Psoas muscle (tissue), 7 donors: ENCODE measurements at regions not wholly inside any gene's neighbourhood (a gene's known extent, or its start where the extent isn't known, plus 50 kb on each side); places are given as distances from the start of the nearest gene placed in this dataset.

Experiments
- ATAC-seq, 4 donors: fragments of 200-7000 bp; cut with Tn5 transposase; one replicate each; pipeline ENCODE4 v1.9.1; 2020; ENCODE audit warnings: moderate library complexity in 3 of 4, mild to moderate bottlenecking in 2 of 4
- DNase-seq, 2 donors: peaks; one replicate each; pipeline ENCODE4 v3.0.0-alpha.2; 2020
- H3K27ac ChIP-seq: fragments of 200-600 bp; one replicate; pipeline ENCODE4 v1.8.0; 2022
- H3K27me3 ChIP-seq, 3 donors: fragments of 200-600 bp in 1 of 3; one replicate each; pipeline versions ENCODE4 v1.6.1 to v1.8.0; 2013 to 2022; ENCODE audit warnings: low read length in 2 of 3, mild to moderate bottlenecking in 2 of 3, moderate library complexity in 1 of 3; ENCODE audit not compliant: insufficient read depth in 3 of 3
- H3K36me3 ChIP-seq, 2 donors: fragments of 200-600 bp in 1 of 2; one replicate each; pipeline versions ENCODE4 v1.6.1 to v1.8.0; 2013 to 2022; ENCODE audit warnings: low read depth in 1 of 2, mild to moderate bottlenecking in 1 of 2, moderate library complexity in 1 of 2; ENCODE audit not compliant: insufficient read depth in 1 of 2
- H3K4me1 ChIP-seq: fragments of 200-600 bp; one replicate; pipeline ENCODE4 v1.8.0; 2022
- H3K4me3 ChIP-seq: fragments of 200-600 bp; one replicate; pipeline ENCODE4 v1.8.0; 2022; ENCODE audit warnings: mild to moderate bottlenecking
- H3K9me3 ChIP-seq: fragments of 200-600 bp; one replicate; pipeline ENCODE4 v1.8.0; 2022
- WGBS, 3 donors: extraction: QIAGEN DNeasy Blood & Tissue Kit; methylation state at CpG; one replicate each; pipeline versions ENCODE4 v1.1.6 to v1.1.7; 2013; 5-methylcytosine and 5-hydroxymethylcytosine counted together
- intact Hi-C, 2 donors: fragments of 100-400 bp; cut with DNase I; formaldehyde crosslinking; loops; one replicate each; pipeline versions ENCODE4 v1.11.0 to v1.14.2; 2022
- TF ChIP-seq, protein P1 (sequence below): fragments of 200-600 bp; IDR thresholded peaks from one replicate; pipeline ENCODE4 v1.8.0; 2022; ENCODE audit warnings: antibody characterized with exemption
- donor health status: healthy with polysubstance abuse.
- donor health status: DM: no; HTN: no; CAD: no; lungs with moderate emphysema.
- donor health status: Bipolar disorder and iron deficiency.
- donor health status: healthy.
- donor health status: DM: yes; HTN: yes; CAD: no.
- donor health status: DM: no; HTN: no; CAD: no.
- donor health status: DM: yes; HTN: yes; CAD: no.

DNA sequence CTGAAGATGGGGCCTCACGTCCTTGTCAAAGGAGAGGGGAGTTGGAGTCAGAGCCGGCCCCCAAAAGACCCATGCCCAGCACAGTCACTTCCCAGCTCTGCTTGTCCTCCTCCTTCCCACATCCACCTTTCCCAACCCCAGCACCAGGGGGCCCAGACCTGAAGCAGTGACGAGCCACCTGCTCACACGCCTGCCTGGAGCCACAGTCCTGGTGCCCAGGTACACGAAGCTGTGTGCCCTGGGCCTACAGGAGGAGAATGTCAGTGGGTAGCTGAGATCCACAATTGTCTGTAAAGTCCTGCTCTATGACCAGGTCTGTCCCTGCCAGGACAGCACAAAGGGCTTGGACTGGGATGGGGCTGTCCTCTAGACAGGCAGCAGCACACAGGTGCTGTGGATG lies 126.8 kb upstream of the PZP start:
- Histone ChIP-seq H3K27me3 (no peaks in the 10 kb centered on the region), H3K36me3 (no peaks in the 10 kb centered on the region), H3K27ac (no peak overlapping the region), H3K4me3 (no peak overlapping the region), H3K4me1 (no peaks in the 10 kb centered on the region), H3K9me3 (no peaks in the 10 kb centered on the region)
- ATAC-seq (no peak), DNase-seq (no peak)
- TF ChIP-seq, protein P1, sequence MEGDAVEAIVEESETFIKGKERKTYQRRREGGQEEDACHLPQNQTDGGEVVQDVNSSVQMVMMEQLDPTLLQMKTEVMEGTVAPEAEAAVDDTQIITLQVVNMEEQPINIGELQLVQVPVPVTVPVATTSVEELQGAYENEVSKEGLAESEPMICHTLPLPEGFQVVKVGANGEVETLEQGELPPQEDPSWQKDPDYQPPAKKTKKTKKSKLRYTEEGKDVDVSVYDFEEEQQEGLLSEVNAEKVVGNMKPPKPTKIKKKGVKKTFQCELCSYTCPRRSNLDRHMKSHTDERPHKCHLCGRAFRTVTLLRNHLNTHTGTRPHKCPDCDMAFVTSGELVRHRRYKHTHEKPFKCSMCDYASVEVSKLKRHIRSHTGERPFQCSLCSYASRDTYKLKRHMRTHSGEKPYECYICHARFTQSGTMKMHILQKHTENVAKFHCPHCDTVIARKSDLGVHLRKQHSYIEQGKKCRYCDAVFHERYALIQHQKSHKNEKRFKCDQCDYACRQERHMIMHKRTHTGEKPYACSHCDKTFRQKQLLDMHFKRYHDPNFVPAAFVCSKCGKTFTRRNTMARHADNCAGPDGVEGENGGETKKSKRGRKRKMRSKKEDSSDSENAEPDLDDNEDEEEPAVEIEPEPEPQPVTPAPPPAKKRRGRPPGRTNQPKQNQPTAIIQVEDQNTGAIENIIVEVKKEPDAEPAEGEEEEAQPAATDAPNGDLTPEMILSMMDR = no peak
- intact Hi-C loops = no loop called here
- 81 to 97% (median 90%) methylated on average over 4 to 5 of the region's 5 CpGs for WGBS, 3 donors

DNA sequence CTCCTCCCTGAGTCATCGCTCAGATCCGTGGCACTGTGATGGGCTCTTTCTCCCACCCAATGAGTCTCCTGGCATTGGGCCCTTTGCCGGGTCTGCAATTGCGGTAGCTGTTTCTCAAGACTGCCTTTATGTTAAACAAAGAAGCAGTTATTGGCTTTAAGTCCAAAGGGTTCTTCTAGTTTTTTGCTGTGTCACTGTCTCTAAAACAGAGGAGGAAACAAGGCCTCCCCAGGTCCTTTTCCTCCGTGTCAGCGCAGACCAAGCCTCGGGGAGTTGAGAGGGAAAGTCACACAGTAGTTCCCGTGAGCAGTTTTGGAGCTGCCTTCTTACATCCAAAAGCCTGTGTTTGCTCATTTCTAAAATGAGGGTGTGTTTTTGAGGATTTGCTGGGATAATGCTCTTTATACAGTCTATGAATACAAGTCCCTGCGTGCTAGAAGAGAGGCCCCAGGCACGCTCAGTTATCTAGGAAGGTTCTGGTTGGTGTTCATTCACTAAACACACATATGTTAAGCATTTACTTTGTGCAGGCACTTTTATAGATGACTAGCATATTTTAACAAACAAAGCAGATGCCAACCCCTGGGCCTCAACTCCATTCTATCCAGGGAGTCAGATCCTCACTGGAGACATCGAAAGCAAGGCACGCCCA lies 126.0 kb upstream of the PZP start:
- TF ChIP-seq, protein P1 = no peak
- no peaks in the 10 kb centered on the region for H3K27me3 ChIP-seq
- H3K9me3 ChIP-seq = no peaks in the 10 kb centered on the region
- ATAC-seq = no peak
- H3K27ac ChIP-seq = no peak overlapping the region
- no peaks in the 10 kb centered on the region for H3K4me1 ChIP-seq
- no peaks in the 10 kb centered on the region for H3K36me3 ChIP-seq
- 81 to 86% (median 83%) methylated on average over 12 of the region's 12 CpGs for WGBS, 3 donors
- intact Hi-C loops = no loop called here
- no peak overlapping the region for H3K4me3 ChIP-seq
- DNase-seq = no peak

DNA sequence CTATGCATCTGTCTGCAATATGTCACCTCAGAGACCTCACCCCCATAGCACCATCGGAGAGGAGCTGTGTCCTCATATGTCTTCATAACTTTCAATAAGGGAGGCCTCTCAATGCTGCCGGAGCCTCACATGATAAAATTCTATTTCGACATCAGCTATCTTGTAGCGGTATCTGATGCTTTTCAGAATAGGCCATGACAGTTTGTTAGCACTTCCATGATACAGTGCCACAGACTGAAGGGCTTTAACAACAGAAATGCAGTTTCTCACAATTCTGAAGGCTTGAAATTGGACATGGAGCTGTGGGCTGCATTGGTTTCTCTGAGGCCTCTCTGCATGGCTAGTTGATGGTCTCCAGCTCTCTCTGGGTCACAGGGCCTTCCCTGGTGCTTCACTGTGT lies 125.0 kb upstream of the PZP start:
- Histone ChIP-seq H3K9me3 (no peaks in the 10 kb centered on the region), H3K4me1 (no peaks in the 10 kb centered on the region), H3K27me3 (no peaks in the 10 kb centered on the region), H3K27ac (no peak overlapping the region), H3K36me3 (no peaks in the 10 kb centered on the region), H3K4me3 (no peak overlapping the region)
- ATAC-seq (no peak), DNase-seq (no peak)
- WGBS, 3 donors = 60 to 70% (median 69%) methylated on average over 4 of the region's 4 CpGs
- intact Hi-C loops = no loop called here
- TF ChIP-seq, protein P1 = no peak

DNA sequence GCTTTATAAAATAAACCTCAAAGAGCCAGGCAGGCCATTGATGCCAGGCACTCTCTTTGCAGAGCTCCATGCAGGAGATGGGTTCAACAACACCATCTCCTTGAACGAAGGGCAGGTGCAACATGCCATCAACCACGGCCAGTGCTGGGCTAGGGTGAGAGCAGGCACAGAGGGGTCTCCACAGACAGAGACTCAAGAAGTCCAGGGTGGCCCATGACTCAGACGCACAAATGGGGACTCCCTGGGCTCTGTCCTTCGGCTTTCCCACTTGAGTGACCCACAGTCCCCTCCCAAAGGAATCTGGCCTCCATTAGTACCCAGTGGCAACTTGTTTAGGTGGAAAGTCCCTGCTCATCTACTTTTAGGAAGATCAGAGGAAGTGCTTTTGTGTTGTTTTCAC lies 124.4 kb upstream of the PZP start:
- 76 to 81% (median 80%) methylated on average over 4 of the region's 4 CpGs for WGBS, 3 donors
- Histone ChIP-seq H3K27ac (no peak overlapping the region), H3K9me3 (no peaks in the 10 kb centered on the region), H3K36me3 (no peaks in the 10 kb centered on the region), H3K27me3 (no peaks in the 10 kb centered on the region), H3K4me1 (no peaks in the 10 kb centered on the region), H3K4me3 (no peak overlapping the region)
- intact Hi-C loops = no loop called here
- ATAC-seq = no peak
- TF ChIP-seq, protein P1 = no peak
- no peak for DNase-seq

DNA sequence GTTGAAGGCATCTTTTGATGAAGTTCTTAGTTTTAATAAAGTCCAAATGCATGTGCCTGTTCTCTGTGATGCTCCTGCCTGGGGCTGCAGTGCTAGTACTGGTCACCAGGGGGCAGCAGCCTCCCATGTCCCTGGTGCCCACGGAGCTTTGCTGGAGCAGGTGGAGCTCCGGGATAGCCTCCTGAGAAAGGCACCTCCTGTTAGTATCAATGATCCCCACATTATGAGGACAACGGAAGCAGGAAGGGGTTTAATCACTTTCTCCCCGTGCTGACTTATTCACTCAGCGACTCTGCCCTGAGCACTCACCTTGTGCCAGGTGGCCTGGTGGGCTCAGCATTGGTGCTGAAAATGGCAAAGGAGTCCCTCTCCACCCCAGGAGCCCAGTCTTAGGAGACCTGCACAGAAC lies 123.0 kb upstream of the PZP start:
- TF ChIP-seq, protein P1 = peak; percentile 85
- intact Hi-C loops = loop anchor here in 1 of 2 donors (2.0 kb wide), 1 partner anchor 378 kb away; no protein-coding TSS in a partner anchor
- Histone ChIP-seq H3K4me1 (no peaks in the 10 kb centered on the region), H3K27ac (no peak overlapping the region), H3K36me3 (no peaks in the 10 kb centered on the region), H3K4me3 (no peak overlapping the region), H3K27me3 (no peaks in the 10 kb centered on the region), H3K9me3 (no peaks in the 10 kb centered on the region)
- DNase-seq = peak; percentile 51 to 65
- ATAC-seq = peak in 3 of 4 donors; percentile 62 to 80 (median 70)
- 5 to 8% (median 6%) methylated on average over 5 of the region's 5 CpGs for WGBS, 3 donors
